ENCODE measurements at regions not wholly inside any gene's neighbourhood (a gene's known extent, or its start where the extent isn't known, plus 50 kb on each side); places are given as distances from the start of the nearest gene placed in this dataset.
"Not testable (repeated sequence)": the region's sequence is repeated elsewhere in the genome, so short reads cannot be mapped to it uniquely, and the experiment has no call there.

DNA sequence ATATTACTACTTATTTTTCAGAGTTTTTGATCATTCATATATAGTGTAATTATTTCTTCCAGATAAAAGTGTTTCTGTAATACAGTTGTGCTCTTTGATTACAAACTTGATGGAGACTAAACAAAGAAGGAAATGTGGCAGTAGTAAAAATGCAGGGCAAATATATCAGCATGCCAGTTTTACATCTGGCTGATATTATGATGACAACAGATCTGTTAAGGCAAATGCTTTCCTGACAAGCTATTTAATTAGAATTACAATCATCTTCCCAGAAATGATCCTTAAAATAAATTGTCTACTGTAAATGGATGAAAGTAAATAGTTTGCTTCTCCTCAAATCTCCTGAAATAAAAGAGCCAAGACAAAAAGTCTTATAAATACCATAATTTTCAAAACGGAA is 1659.8 kb downstream of the BRINP3 start:
- no peak overlapping the region for H3K27ac ChIP-seq (replicated peaks)
- H3K4me1 ChIP-seq: no peaks in the 10 kb centered on the region
- no peak overlapping the region for H3K4me3 ChIP-seq
- no peaks in the 10 kb centered on the region for H3K36me3 ChIP-seq
- H3K27me3 ChIP-seq (ENCODE audit: low read depth): no peaks in the 10 kb centered on the region
- intact Hi-C loops (cut with micrococcal nuclease): no loop called here
- TF ChIP-seq, protein P1, sequence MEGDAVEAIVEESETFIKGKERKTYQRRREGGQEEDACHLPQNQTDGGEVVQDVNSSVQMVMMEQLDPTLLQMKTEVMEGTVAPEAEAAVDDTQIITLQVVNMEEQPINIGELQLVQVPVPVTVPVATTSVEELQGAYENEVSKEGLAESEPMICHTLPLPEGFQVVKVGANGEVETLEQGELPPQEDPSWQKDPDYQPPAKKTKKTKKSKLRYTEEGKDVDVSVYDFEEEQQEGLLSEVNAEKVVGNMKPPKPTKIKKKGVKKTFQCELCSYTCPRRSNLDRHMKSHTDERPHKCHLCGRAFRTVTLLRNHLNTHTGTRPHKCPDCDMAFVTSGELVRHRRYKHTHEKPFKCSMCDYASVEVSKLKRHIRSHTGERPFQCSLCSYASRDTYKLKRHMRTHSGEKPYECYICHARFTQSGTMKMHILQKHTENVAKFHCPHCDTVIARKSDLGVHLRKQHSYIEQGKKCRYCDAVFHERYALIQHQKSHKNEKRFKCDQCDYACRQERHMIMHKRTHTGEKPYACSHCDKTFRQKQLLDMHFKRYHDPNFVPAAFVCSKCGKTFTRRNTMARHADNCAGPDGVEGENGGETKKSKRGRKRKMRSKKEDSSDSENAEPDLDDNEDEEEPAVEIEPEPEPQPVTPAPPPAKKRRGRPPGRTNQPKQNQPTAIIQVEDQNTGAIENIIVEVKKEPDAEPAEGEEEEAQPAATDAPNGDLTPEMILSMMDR (IDR thresholded peaks at IDR 0.05; ENCODE audit: borderline replicate concordance): no peak
- no peak for DNase-seq
- H3K9me3 ChIP-seq (replicated peaks): peaks cover 7% of the 10 kb centered on the region

DNA sequence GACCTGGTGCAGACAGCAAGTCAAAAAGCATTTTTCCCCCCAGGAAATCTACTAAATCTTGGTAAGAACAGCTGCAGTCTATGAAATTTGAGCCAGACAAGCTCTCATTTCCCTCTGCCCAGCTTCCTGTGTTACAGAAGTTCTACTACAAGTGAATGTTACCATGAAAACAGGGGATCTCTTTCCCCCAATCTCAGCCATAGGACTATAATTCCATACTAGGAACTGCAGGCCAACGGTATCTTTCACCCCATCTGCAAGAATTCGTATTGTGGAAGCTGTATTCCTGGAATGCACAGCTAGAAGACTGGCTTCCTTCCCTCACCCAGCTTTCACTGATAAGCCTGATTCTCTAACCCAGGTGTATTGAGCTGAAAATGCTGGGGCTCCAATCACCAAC is 1655.4 kb downstream of the BRINP3 start:
- DNase-seq: no peak
- TF ChIP-seq, protein P1 (IDR thresholded peaks at IDR 0.05; ENCODE audit: borderline replicate concordance): no peak
- H3K9me3 ChIP-seq (replicated peaks): no peaks in the 10 kb centered on the region
- intact Hi-C loops (cut with micrococcal nuclease): no loop called here
- H3K27ac ChIP-seq (replicated peaks): no peak overlapping the region
- no peaks in the 10 kb centered on the region for H3K4me1 ChIP-seq
- H3K36me3 ChIP-seq: no peaks in the 10 kb centered on the region
- H3K27me3 ChIP-seq (ENCODE audit: low read depth): no peaks in the 10 kb centered on the region
- no peak overlapping the region for H3K4me3 ChIP-seq

DNA sequence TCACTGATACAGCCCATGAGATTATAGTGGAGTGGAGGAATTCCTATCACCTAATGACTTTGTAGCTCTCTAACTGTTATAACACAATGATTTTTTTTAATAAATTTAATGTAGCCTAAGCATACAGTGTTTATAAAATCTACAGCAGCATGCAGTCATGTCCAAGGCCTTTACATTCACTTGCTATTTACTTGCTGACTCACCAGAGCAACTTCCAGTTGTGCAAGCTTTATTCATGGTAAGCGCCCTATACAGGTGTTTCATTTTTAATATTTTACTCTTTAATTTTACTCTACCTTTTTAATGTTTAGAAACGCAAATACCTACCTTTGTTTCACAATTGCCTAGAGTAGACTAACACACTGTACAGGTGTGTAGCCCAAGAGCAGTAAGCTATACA is 1652.2 kb downstream of the BRINP3 start:
- intact Hi-C loops (cut with micrococcal nuclease): no loop called here
- Histone ChIP-seq H3K9me3 (replicated peaks) (no peaks in the 10 kb centered on the region), H3K36me3 (no peaks in the 10 kb centered on the region), H3K27me3 (ENCODE audit: low read depth) (no peaks in the 10 kb centered on the region), H3K4me3 (no peak overlapping the region), H3K27ac (replicated peaks) (no peak overlapping the region), H3K4me1 (no peaks in the 10 kb centered on the region)
- TF ChIP-seq, protein P1 (IDR thresholded peaks at IDR 0.05; ENCODE audit: borderline replicate concordance): no peak
- no peak for DNase-seq

DNA sequence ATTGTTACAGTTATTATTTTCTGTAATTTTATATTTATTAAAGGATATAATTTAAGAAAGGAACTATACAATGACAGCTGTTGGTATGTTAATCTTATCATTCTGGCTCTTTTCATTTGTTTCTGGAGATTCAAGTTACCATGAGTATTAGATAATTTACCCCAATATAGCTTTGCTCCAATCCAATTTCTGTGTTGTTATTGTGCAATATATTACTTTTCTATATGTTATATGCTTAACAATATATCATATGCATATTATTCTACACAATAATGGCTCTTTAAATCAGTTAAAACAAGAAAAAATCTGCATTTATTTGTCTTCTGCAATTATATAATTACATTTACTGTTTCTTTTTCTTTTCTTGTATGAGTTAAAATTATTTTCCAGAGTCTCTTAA is 1650.9 kb downstream of the BRINP3 start:
- TF ChIP-seq, protein P1 (IDR thresholded peaks at IDR 0.05; ENCODE audit: borderline replicate concordance): no peak
- intact Hi-C loops (cut with micrococcal nuclease): no loop called here
- no peak overlapping the region for H3K4me3 ChIP-seq
- no peak for DNase-seq
- no peaks in the 10 kb centered on the region for H3K36me3 ChIP-seq
- H3K4me1 ChIP-seq: no peaks in the 10 kb centered on the region
- H3K27ac ChIP-seq (replicated peaks): no peak overlapping the region
- no peaks in the 10 kb centered on the region for H3K9me3 ChIP-seq (replicated peaks)
- no peaks in the 10 kb centered on the region for H3K27me3 ChIP-seq (ENCODE audit: low read depth)

DNA sequence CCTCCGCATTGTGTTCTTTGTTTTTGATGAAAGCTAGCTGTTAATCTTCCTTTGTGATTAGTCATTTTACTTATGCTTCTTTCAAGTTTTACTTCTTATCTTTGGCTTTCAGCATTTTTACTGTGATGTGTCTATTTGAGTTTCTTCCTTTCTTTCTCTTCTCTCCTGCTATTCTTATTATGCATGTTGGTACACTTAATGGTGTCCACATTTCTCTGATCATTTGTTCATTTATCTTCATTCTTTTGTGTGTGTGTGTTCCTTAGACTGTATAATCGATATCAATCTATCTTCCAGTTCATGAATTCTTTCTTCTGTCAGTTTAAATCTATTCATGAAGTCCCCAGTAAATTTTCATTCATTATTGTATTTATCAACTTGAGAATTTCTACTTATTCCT is 1650.3 kb downstream of the BRINP3 start:
- DNase-seq: no peak
- TF ChIP-seq, protein P1 (IDR thresholded peaks at IDR 0.05; ENCODE audit: borderline replicate concordance): no peak
- intact Hi-C loops (cut with micrococcal nuclease): no loop called here
- Histone ChIP-seq H3K4me3 (no peak overlapping the region), H3K36me3 (no peaks in the 10 kb centered on the region), H3K4me1 (no peaks in the 10 kb centered on the region), H3K27ac (replicated peaks) (no peak overlapping the region), H3K9me3 (replicated peaks) (no peaks in the 10 kb centered on the region), H3K27me3 (ENCODE audit: low read depth) (no peaks in the 10 kb centered on the region)

DNA sequence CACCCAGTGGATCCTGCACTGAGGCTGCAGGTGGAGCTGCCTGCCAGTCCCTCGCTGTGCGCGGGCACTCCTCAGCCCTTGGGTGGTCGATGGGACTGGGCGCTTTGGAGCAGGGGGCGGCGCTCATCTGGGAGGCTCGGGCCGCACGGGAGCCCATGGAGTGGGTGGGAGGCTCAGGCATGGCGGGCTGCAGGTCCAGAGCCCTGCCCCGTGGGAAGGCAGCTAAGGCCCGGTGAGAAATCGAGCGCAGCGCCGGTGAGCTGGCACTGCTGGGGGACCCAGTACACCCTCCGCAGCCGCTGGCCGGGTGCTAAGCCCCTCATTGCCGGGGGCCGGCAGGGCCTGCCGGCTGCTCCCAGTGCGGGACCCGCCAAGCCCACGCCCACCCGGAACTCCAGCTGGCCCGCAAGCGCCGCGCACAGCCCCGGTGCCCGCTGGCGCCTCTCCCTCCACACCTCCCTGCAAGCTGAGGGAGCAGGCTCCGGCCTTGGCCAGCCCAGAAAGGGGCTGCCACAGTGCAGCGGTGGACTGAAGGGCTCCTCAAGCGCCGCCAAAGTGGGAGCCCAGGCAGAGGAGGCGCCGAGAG is 1636.5 kb downstream of the BRINP3 start:
- intact Hi-C loops (cut with micrococcal nuclease); H3K27ac ChIP-seq (replicated peaks); H3K4me3 ChIP-seq; DNase-seq; H3K4me1 ChIP-seq; H3K36me3 ChIP-seq; H3K27me3 ChIP-seq (ENCODE audit: low read depth): not testable (repeated sequence)
- peaks cover 49% of the 10 kb centered on the region for H3K9me3 ChIP-seq (replicated peaks)
